WERI-Rb-1 (cell line): ENCODE measurements at regions not wholly inside any gene's neighbourhood (a gene's known extent, or its start where the extent isn't known, plus 50 kb on each side); places are given as distances from the start of the nearest gene placed in this dataset.

Experiments
- DNase-seq: peaks from one replicate; pipeline ENCODE4 v3.0.0-alpha.2; 2020
- H3K27ac ChIP-seq: fragments of 250-450 bp; sonication (Bioruptor Pico); 2 replicates; pipeline ENCODE4 v1.5.1; 2020; ENCODE audit warnings: mild to moderate bottlenecking, moderate library complexity
- H3K27me3 ChIP-seq: fragments of 250-450 bp; sonication (Bioruptor Pico); 2 replicates; pipeline ENCODE4 v1.5.1; 2021; ENCODE audit warnings: mild to moderate bottlenecking, low read depth, moderate library complexity; ENCODE audit not compliant: insufficient read depth, severe bottlenecking
- H3K36me3 ChIP-seq: fragments of 250-450 bp; sonication (Bioruptor Pico); 2 replicates; pipeline ENCODE4 v1.5.1; 2020; ENCODE audit warnings: mild to moderate bottlenecking, moderate library complexity
- H3K4me3 ChIP-seq: 2 replicates; pipeline ENCODE4 v1.5.1; 2011; ENCODE audit warnings: low read depth, mild to moderate bottlenecking, control low read depth, low read length
- H3K9me3 ChIP-seq: fragments of 250-450 bp; sonication (Bioruptor Pico); 2 replicates; pipeline ENCODE4 v1.5.1; 2021; ENCODE audit warnings: mild to moderate bottlenecking, moderate library complexity; ENCODE audit not compliant: severe bottlenecking
- CTCF ChIP-seq: IDR thresholded peaks from 2 replicates; pipeline ENCODE4 v1.5.1; 2011; ENCODE audit warnings: low read depth, mild to moderate bottlenecking, control low read depth, inconsistent platforms, low read length

GRCh38 chr2:12314127-12314760 lies 402.5 kb upstream of the TRIB2 start:
- Histone ChIP-seq H3K4me3 (no peak overlapping the region), H3K9me3 (no peaks in the 10 kb centered on the region), H3K27ac (no peak overlapping the region), H3K27me3 (no peaks in the 10 kb centered on the region), H3K36me3 (no peaks in the 10 kb centered on the region)
- TF ChIP-seq CTCF: no peak
- no peak for DNase-seq

- Histone ChIP-seq H3K27me3 (no peaks in the 10 kb centered on the region), H3K36me3 (no peaks in the 10 kb centered on the region), H3K27ac (no peak overlapping the region), H3K9me3 (no peaks in the 10 kb centered on the region), H3K4me3 (no peak overlapping the region)
- no peak for TF ChIP-seq CTCF
- no peak for DNase-seq
These were observed 401.5 kb upstream of the TRIB2 start for GRCh38 chr2:12315224-12315623.

GRCh38 chr2:12316476-12316875 lies 400.3 kb upstream of the TRIB2 start:
- no peaks in the 10 kb centered on the region for H3K27me3 ChIP-seq
- no peak overlapping the region for H3K4me3 ChIP-seq
- DNase-seq: no peak
- no peak overlapping the region for H3K27ac ChIP-seq
- no peak for TF ChIP-seq CTCF
- H3K9me3 ChIP-seq: no peaks in the 10 kb centered on the region
- no peaks in the 10 kb centered on the region for H3K36me3 ChIP-seq

- Histone ChIP-seq H3K4me3 (no peak overlapping the region), H3K36me3 (no peaks in the 10 kb centered on the region), H3K27me3 (no peaks in the 10 kb centered on the region), H3K9me3 (no peaks in the 10 kb centered on the region), H3K27ac (no peak overlapping the region)
- no peak for DNase-seq
- no peak for TF ChIP-seq CTCF
These were observed 399.4 kb upstream of the TRIB2 start for GRCh38 chr2:12317286-12317685.

- H3K27ac ChIP-seq: no peak overlapping the region
- DNase-seq: no peak
These were observed 398.8 kb upstream of the TRIB2 start for GRCh38 chr2:12317814-12318426.

More at GRCh38 chr2:12317814-12318426, 398.8 kb upstream of the TRIB2 start:
- no peaks in the 10 kb centered on the region for H3K27me3 ChIP-seq
- H3K36me3 ChIP-seq: no peaks in the 10 kb centered on the region
- TF ChIP-seq CTCF: no peak
- no peak overlapping the region for H3K4me3 ChIP-seq
- H3K9me3 ChIP-seq: no peaks in the 10 kb centered on the region
